NCI-H1436 treated with DMSO at 0.1 percent for 48 hours (cell line): ENCODE measurements at regions not wholly inside any gene's neighbourhood (a gene's known extent, or its start where the extent isn't known, plus 50 kb on each side); places are given as distances from the start of the nearest gene placed in this dataset.

Source experiments
- DNase-seq: peaks from one replicate; lab custom pipeline; 2025; lab: John Stamatoyannopoulos, UW

DNA sequence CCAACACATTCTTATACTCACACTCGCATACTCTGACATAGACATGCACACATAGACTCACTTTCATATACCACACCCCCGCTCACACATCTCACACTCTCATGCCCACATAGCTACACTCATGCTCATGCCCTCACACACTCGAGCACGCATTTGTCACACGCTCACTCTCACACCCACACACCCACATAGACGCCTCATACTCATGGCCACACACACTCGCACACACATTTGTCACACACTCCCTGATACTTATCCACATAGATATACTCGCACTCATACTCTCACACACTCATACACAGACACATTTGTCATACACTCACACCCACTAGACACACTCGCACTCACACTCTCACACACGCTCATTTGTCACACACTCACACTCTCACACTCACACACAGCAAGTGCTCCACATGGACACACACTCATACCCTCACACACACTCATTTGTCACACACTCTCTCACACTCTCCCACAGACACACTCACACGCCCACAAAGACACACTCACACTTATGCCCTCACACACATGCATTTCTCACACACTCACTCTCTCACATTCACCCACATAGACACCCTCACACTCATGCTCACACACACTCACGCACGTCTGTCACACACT, 50.9 kb downstream of the TNP1 start:
- no peak for DNase-seq

GRCh38 chr2:216807857-216808272, 52.0 kb downstream of the TNP1 start:
- peak; percentile 54 for DNase-seq

GRCh38 chr2:216804357-216805350, 55.2 kb downstream of the TNP1 start:
- no peak for DNase-seq

DNA sequence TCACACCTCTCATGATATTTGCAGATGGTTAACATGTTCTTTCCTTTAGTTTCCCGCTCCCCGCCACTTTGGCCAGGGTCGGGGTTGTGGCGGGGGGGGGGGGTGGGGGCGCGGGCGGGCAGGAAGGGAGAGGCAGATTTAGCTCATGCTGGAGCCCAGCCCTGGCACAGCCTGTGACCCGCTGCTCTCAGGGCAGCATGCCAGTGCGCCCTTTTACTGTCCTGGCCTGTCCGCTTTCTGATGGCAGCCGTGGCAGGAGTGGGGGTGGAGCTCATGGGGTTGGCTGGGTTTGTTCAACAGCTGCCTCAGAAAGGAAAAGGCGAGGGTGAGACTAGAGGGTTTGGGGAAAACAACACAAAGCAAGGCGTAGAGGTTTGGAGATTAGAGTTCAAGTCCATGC, 56.1 kb downstream of the TNP1 start:
- no peak for DNase-seq

GRCh38 chr2:216802516-216803215, 57.2 kb downstream of the TNP1 start:
- no peak for DNase-seq

DNA sequence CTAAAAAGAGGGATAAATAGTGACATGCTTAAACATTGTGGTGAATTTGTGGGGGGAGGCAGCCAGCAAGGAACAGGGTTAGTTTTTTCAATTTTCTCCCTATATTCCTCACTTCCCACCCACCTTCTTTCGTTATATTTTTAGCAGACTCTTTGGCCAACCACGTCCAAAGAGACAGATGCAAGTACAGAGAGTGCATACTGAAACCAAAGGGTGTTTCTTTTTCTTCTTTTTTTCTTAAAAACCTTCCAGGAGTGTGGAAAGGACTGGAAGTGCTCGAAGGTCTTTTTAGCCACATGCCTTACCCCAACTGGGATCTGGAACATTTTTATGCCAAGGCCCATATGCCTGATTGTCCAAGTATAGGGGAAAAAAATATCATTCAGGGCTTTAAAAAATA, 59.0 kb downstream of the TNP1 start:
- DNase-seq, result no peak

DNA sequence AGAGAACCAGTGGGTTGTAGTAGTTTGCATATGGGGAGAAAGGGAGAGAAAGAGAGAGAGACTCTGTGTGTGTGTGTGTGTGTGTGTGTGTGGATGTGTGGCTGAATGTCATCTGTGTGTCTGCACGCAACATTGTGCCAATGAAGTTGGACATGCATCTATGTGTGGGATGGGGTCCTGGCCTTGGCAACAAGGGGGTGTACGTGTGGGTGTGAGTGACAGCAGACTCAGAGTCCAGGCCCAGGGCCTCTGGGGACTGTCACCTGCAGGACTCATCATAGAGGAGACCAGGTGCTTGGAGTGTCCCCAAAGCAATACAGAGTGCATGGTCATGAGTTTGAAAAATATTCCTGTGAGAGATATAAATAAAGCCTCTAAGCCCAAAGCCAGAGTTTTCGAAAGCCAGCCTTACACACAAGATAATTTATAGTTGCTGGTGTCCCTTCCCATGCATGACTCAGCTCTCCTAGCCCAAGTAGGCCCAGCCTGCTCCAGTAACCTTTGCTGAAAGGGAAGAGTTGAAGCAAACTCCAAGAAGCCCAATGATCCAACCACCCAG, 59.9 kb downstream of the TNP1 start:
- no peak for DNase-seq

- no peak for DNase-seq
Measured at GRCh38 chr2:216796115-216796840, 63.6 kb downstream of the TNP1 start.

DNA sequence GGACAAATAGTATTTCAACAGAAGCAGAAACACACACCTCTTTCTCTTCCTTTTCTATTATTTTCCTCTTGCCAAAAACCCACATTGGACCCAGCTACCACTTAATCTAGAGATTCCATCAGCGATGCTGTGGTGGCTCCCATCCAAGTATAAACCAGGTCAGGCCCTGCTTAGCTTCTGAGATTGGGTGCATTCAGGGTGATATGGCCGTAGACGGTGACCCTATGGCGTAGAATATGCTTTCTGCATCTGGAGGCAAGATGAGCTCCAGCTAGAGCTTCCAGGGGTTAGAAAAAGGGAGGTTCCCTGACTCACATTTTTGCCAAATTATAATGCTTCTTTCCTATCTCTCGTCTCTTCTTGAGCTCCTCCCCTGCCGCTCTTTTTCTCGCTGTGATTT, 66.5 kb downstream of the TNP1 start:
- DNase-seq, result no peak

- no peak for DNase-seq
Measured at GRCh38 chr2:216792222-216793021, 67.4 kb downstream of the TNP1 start.

GRCh38 chr2:216791303-216791702, 68.6 kb downstream of the TNP1 start:
- no peak for DNase-seq

DNA sequence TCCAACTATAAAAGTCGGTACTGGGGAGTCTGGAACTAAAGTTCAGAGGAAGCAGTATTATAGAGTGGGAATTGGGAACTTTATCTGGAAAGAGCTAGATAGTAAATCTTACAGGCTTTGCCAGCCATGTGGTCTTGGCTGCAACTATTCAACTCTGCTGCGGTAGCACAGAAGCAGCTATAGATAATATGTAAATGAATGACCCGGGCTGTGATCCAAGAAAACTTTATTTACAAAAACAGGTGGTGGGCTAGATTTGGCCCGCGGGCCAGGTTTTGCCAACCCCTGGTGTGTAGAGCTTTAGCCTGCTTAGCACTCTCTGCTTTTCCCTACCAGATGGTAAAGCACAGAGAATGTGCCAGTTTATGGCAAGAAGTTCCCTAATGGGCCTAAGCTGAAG, 70.8 kb downstream of the TNP1 start:
- no peak for DNase-seq

- DNase-seq, result peak; percentile 69
Measured at GRCh38 chr2:216787851-216788540, 71.9 kb downstream of the TNP1 start.

DNA sequence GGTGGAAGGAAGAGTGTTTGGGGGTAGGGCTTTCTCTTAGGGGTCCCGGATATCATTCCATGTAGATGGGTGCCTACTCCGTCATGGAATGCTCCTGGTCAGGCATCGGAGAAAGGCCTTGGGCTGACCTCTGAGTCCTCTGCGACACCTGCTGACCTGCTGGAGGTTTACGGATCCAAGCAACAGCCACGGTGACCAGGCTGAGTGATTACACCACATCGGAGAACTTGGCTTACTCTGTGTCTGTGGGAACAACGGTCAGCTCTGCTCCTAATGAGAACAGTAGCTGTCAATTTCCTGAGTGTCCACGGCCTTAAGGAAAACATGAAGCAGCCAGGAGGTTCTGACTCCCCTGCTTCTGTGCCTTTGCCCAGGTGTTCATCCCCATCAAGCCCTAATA, 73.2 kb downstream of the TNP1 start:
- DNase-seq, result no peak

GRCh38 chr2:216784456-216784855, 75.4 kb downstream of the TNP1 start:
- DNase-seq, result no peak

DNA sequence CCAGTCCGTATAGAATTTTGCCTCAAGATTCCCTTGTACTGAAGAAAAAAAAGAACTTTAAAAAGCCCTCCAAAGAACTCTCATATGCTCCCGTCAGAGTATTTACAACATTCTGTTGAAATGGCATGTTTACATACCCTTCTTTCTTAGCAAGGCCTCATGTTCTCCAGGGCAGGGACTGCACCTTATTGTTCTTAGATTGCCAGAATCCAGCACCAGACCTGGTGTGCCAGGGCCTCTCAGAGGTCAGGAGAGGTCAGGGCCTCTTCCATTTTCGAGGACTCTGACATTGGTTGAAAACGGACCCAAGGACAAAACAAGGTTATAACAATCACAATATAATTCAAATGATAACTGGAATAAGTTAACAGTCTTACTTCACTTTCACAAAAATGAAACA, 78.2 kb downstream of the TNP1 start:
- DNase-seq, result no peak

DNA sequence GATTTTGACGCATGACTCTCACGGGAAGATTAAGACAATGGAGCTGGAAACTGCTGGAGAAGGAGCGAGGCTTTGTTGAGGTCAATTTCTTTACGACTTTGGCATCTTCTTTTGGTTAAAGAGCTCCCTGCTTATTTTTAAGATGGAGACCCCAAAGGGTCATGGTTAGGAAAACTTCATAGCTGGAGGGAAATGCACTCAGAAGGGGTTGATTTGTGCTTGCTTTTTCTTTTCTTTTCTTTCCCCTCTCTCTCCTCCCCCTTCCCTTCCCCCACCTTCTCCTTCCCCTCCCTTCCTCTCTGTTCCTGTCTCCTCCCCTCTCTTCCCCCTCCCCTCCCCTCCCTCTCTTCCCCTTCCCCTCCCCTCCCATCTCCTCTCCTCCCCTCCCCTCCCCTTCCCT, 79.0 kb downstream of the TNP1 start:
- DNase-seq, result no peak

GRCh38 chr2:216777637-216778273, 82.1 kb downstream of the TNP1 start:
- DNase-seq, result peak; percentile 41

GRCh38 chr2:216776066-216776850, 80.9 kb upstream of the IGFBP5 start:
- peak; percentile 64 for DNase-seq
